IMR-90 (cell line): ENCODE measurements at regions not wholly inside any gene's neighbourhood (a gene's known extent, or its start where the extent isn't known, plus 50 kb on each side); places are given as distances from the start of the nearest gene placed in this dataset.

Source experiments
- ATAC-seq: fragments of 200-7000 bp; cut with Tn5 transposase; 2 replicates; pipeline ENCODE4 v1.9.1; 2020; ENCODE audit warnings: low read depth, mild to moderate bottlenecking, moderate library complexity
- BruUV-seq: library from RNA; stranded (reverse); fragments of 400-500 nt; replicated peaks from 2 replicates; lab custom pipeline; 2021; lab: Mats Ljungman, UMichigan
- CTCF ChIA-PET: fragments of 300-600 bp; formaldehyde crosslinking; extraction: SDS; loops from one replicate; lab custom pipeline; 2021; ENCODE audit warnings: antibody characterized with exemption; lab: Yijun Ruan, JAX
- POLR2A ChIA-PET: fragments of 300-600 bp; sonication (Branson Sonifier 250); formaldehyde crosslinking; loops from one replicate; lab custom pipeline; 2022; ENCODE audit warnings: antibody characterized with exemption; ENCODE audit not compliant: unreplicated experiment; lab: Charles Lee
- DNase-seq: peaks from one replicate; pipeline ENCODE4 v3.0.0; 2013
- H2AFZ ChIP-seq: replicated peaks from 2 replicates; pipeline ENCODE3; 2013; ENCODE audit warnings: low read length, mild to moderate bottlenecking; ENCODE audit not compliant: poor library complexity
- H2AK5ac ChIP-seq: 2 replicates; pipeline ENCODE4 v1.6.1; 2013; ENCODE audit warnings: low read depth, low read length, inconsistent platforms
- H2AK9ac ChIP-seq: replicated peaks from 2 replicates; pipeline ENCODE3; 2013; ENCODE audit warnings: mild to moderate bottlenecking, low read depth, low read length, moderate library complexity; ENCODE audit not compliant: poor library complexity
- H2BK120ac ChIP-seq: 2 replicates; pipeline ENCODE4 v1.6.1; 2013; ENCODE audit warnings: low read depth, low read length, inconsistent platforms
- H2BK15ac ChIP-seq: 3 replicates; pipeline ENCODE4 v1.6.1; 2013; ENCODE audit warnings: low read depth, low read length, inconsistent platforms
- H2BK20ac ChIP-seq: 2 replicates; pipeline ENCODE4 v1.6.1; 2013; ENCODE audit warnings: low read depth, mild to moderate bottlenecking, inconsistent platforms, low read length, moderate library complexity
- H2BK5ac ChIP-seq: 2 replicates; pipeline ENCODE4 v1.6.1; 2013; ENCODE audit warnings: mild to moderate bottlenecking, low read depth, low read length, inconsistent platforms; ENCODE audit not compliant: poor library complexity, severe bottlenecking
- H3K14ac ChIP-seq: replicated peaks from 2 replicates; pipeline ENCODE4 v1.6.1; 2013; ENCODE audit warnings: low read depth, low read length, inconsistent platforms
- H3K18ac ChIP-seq: 2 replicates; pipeline ENCODE4 v1.6.1; 2013; ENCODE audit warnings: low read depth, low read length, control low read depth
- H3K23ac ChIP-seq: 2 replicates; pipeline ENCODE4 v1.6.1; 2013; ENCODE audit warnings: low read depth, low read length, inconsistent platforms
- H3K27ac ChIP-seq: 2 replicates; pipeline ENCODE4 v1.5.1; 2013; ENCODE audit warnings: mild to moderate bottlenecking, control low read depth, low read length; ENCODE audit not compliant: insufficient read depth
- H3K27me3 ChIP-seq: 2 replicates; pipeline ENCODE4 v1.6.1; 2013; ENCODE audit warnings: low read length; ENCODE audit not compliant: control insufficient read depth, insufficient read depth
- H3K36me3 ChIP-seq: 2 replicates; pipeline ENCODE4 v1.6.1; 2013; ENCODE audit warnings: low read length, mixed read lengths; ENCODE audit not compliant: control insufficient read depth, insufficient read depth
- H3K4ac ChIP-seq: 2 replicates; pipeline ENCODE4 v1.6.1; 2013; ENCODE audit warnings: low read depth, low read length, inconsistent platforms
- H3K4me1 ChIP-seq: 2 replicates; pipeline ENCODE4 v1.6.1; 2013; ENCODE audit warnings: low read length, mixed read lengths; ENCODE audit not compliant: control insufficient read depth, insufficient read depth
- H3K4me2 ChIP-seq: 2 replicates; pipeline ENCODE4 v1.6.1; 2013; ENCODE audit warnings: low read depth, mild to moderate bottlenecking, control low read depth, low read length, moderate library complexity
- H3K4me3 ChIP-seq: 2 replicates; pipeline ENCODE4 v1.5.1; 2013; ENCODE audit warnings: low read depth, mild to moderate bottlenecking, control low read depth, low read length, moderate library complexity; ENCODE audit not compliant: insufficient read depth
- H3K56ac ChIP-seq: 2 replicates; pipeline ENCODE4 v1.6.1; 2013; ENCODE audit warnings: low read length, inconsistent platforms; ENCODE audit not compliant: insufficient read depth; ENCODE audit errors: extremely low read depth
- H3K79me1 ChIP-seq, 2 experiments: 2 replicates each; pipeline ENCODE4 v1.6.1; 2013; ENCODE audit warnings: low read length in 2 of 2, inconsistent platforms in 1 of 2, low read depth in 1 of 2
- H3K9ac ChIP-seq: 2 replicates; pipeline ENCODE4 v1.6.1; 2013; ENCODE audit warnings: low read depth, low read length, control low read depth
- H3K9me1 ChIP-seq: 2 replicates; pipeline ENCODE4 v1.6.1; 2013; ENCODE audit warnings: low read length, inconsistent platforms; ENCODE audit not compliant: insufficient read depth
- H3K9me3 ChIP-seq: 2 replicates; pipeline ENCODE4 v1.6.1; 2013; ENCODE audit warnings: low read length; ENCODE audit not compliant: control insufficient read depth, insufficient read depth
- H4K20me1 ChIP-seq: 2 replicates; pipeline ENCODE4 v1.6.1; 2013; ENCODE audit warnings: low read length, inconsistent platforms; ENCODE audit not compliant: insufficient read depth
- H4K5ac ChIP-seq: 2 replicates; pipeline ENCODE4 v1.6.1; 2013; ENCODE audit warnings: mild to moderate bottlenecking, low read depth, low read length, control low read depth
- H4K8ac ChIP-seq, 2 experiments: 2 replicates each; pipeline ENCODE4 v1.6.1; 2013; ENCODE audit warnings: low read depth in 2 of 2, low read length in 2 of 2, control low read depth in 1 of 2, inconsistent platforms in 1 of 2
- H4K91ac ChIP-seq: 2 replicates; pipeline ENCODE4 v1.6.1; 2013; ENCODE audit warnings: low read depth, low read length, inconsistent platforms; ENCODE audit not compliant: insufficient read depth
- BHLHE40 ChIP-seq: fragments of 150-350 bp; IDR thresholded peaks from 2 replicates; pipeline ENCODE4 v1.6.1; 2016; ENCODE audit warnings: mild to moderate bottlenecking, low read depth, low read length
- CHD1 ChIP-seq: IDR thresholded peaks from 2 replicates; pipeline ENCODE4 v1.6.1; 2012; ENCODE audit warnings: low read depth, low read length, improper control_type of control experiment
- FOS ChIP-seq: fragments of 150-350 bp; IDR thresholded peaks from 2 replicates; pipeline ENCODE4 v1.6.1; 2016; ENCODE audit warnings: low read depth, low read length
- MAZ ChIP-seq: IDR thresholded peaks from 2 replicates; pipeline ENCODE4 v1.6.1; 2012; ENCODE audit warnings: low read depth, mild to moderate bottlenecking, low read length, improper control_type of control experiment, moderate library complexity, borderline replicate concordance
- MXI1 ChIP-seq: IDR thresholded peaks from 2 replicates; pipeline ENCODE4 v1.6.1; 2012; ENCODE audit warnings: low read depth, mild to moderate bottlenecking, low read length, moderate library complexity, borderline replicate concordance
- NFE2L2 ChIP-seq: fragments of 150-350 bp; IDR thresholded peaks from 2 replicates; pipeline ENCODE4 v1.6.1; 2016; ENCODE audit warnings: low read depth, mild to moderate bottlenecking, low read length
- POLR2A ChIP-seq: IDR thresholded peaks from 2 replicates; pipeline ENCODE4 v1.6.1; 2012; ENCODE audit warnings: mild to moderate bottlenecking, low read depth, low read length
- RFX5 ChIP-seq: IDR thresholded peaks from 2 replicates; pipeline ENCODE4 v1.8.0; 2012; ENCODE audit warnings: low read depth, mild to moderate bottlenecking, low read length, moderate library complexity
- WGBS, 2 experiments: methylation state at CpG; one replicate each; pipeline versions ENCODE4 v1.1.5 to v1.1.7; 2013; ENCODE audit warnings: missing lambda C conversion rate in 2 of 2; ENCODE audit not compliant: insufficient read length in 1 of 2; ENCODE audit errors: extremely low coverage in 2 of 2; 5-methylcytosine and 5-hydroxymethylcytosine counted together
- dilution Hi-C: fragments of 300-500 bp; cut with HindIII; formaldehyde crosslinking; loops from one replicate; pipeline ENCODE4 v1.14.3; 2018; ENCODE audit warnings: low sequenced_read_pairs; ENCODE audit not compliant: unreplicated experiment
- in situ Hi-C: fragments of 300-500 bp; cut with MboI; formaldehyde crosslinking; loops from 3 replicates; pipeline ENCODE4 v1.14.3; 2019; ENCODE audit warnings: low sequenced_read_pairs, inconsistent platforms, mixed read lengths
- intact Hi-C: fragments of 100-400 bp; cut with micrococcal nuclease; formaldehyde crosslinking; loops from 2 replicates; pipeline ENCODE4 v1.10.0; 2022
- TF ChIP-seq, protein P1 (sequence below): conservative IDR thresholded peaks from 2 replicates; pipeline ENCODE4 v1.5.1; 2012; ENCODE audit warnings: mild to moderate bottlenecking, low read depth, low read length, improper control_type of control experiment
- TF ChIP-seq, protein P2 (sequence below): fragments of 150-350 bp; IDR thresholded peaks from 2 replicates; pipeline ENCODE4 v1.6.1; 2017; ENCODE audit warnings: mild to moderate bottlenecking, antibody characterized with exemption, low read length, low read depth
- TF ChIP-seq, protein P3 (sequence below): fragments of 150-350 bp; IDR thresholded peaks from 2 replicates; pipeline ENCODE4 v1.6.1; 2016; ENCODE audit warnings: low read depth, mild to moderate bottlenecking, low read length, moderate library complexity, borderline replicate concordance

DNA sequence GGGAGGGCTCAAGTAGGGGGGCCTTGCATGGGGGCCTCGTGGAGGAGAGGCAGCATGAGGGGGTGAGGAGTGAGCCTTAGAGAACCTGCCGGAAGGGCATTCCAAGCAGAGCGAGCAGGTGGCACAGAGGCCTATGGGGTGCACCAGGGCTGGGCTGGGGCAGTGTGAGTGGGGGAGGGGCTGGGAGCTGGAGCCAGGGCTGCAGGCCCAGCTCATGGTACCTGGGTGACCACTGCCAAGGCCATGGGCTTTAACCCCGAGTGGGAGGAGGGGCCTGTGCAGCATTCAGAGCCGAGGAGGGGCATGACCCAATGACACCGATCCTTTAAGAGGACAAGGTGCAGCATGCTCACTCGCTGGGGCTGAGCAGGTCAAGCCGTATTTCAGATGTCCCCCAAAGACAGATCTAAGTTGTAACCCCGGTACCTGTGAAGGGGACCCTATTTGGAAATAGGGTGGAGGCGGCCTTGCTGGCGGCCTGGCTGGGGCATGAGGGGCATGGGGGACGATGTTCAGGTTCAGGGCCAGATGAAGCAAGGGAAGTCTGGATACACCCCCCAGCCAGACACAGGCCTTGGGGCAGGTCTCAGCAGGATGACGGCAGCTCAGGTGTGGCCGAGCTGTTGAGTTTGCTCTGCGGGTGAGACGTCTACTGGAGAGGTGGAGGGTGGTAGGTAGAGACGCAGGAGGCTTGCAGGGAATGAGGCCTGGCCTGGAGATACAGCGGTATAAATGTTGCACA lies 137.0 kb downstream of the CPZ start:
- Histone ChIP-seq H2AFZ (no peak overlapping the region), H2BK15ac (no peak overlapping the region), H3K4me1 (no peaks in the 10 kb centered on the region), H4K20me1 (no peaks in the 10 kb centered on the region), H3K9ac (no peak overlapping the region), H3K9me3 (peaks cover 4% of the 10 kb centered on the region; the same call in 1 of the 2 replicates), H3K4me3 (no peak overlapping the region), H4K91ac (no peak overlapping the region), H4K8ac (no peak overlapping the region), H4K5ac (no peak overlapping the region), H3K18ac (no peak overlapping the region), H2BK120ac (no peak overlapping the region), H3K36me3 (no peaks in the 10 kb centered on the region), H2AK5ac (no peak overlapping the region), H3K27me3 (peaks cover 2% of the 10 kb centered on the region; the same call in 1 of the 2 replicates), H3K56ac (no peak overlapping the region), H3K4me2 (no peak overlapping the region), H2AK9ac (no peak overlapping the region), H3K79me1 (no peaks in the 10 kb centered on the region), H2BK20ac (no peak overlapping the region), H3K14ac (no peak overlapping the region), H3K4ac (no peak overlapping the region), H3K27ac (no peak overlapping the region), H3K23ac (no peak overlapping the region), H3K9me1 (no peaks in the 10 kb centered on the region), H2BK5ac (no peak overlapping the region)
- TF ChIP-seq, protein P1, sequence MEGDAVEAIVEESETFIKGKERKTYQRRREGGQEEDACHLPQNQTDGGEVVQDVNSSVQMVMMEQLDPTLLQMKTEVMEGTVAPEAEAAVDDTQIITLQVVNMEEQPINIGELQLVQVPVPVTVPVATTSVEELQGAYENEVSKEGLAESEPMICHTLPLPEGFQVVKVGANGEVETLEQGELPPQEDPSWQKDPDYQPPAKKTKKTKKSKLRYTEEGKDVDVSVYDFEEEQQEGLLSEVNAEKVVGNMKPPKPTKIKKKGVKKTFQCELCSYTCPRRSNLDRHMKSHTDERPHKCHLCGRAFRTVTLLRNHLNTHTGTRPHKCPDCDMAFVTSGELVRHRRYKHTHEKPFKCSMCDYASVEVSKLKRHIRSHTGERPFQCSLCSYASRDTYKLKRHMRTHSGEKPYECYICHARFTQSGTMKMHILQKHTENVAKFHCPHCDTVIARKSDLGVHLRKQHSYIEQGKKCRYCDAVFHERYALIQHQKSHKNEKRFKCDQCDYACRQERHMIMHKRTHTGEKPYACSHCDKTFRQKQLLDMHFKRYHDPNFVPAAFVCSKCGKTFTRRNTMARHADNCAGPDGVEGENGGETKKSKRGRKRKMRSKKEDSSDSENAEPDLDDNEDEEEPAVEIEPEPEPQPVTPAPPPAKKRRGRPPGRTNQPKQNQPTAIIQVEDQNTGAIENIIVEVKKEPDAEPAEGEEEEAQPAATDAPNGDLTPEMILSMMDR, result no peak
- TF ChIP-seq POLR2A, result no peak
- TF ChIP-seq, protein P2, sequence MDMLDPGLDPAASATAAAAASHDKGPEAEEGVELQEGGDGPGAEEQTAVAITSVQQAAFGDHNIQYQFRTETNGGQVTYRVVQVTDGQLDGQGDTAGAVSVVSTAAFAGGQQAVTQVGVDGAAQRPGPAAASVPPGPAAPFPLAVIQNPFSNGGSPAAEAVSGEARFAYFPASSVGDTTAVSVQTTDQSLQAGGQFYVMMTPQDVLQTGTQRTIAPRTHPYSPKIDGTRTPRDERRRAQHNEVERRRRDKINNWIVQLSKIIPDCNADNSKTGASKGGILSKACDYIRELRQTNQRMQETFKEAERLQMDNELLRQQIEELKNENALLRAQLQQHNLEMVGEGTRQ, result no peak
- TF ChIP-seq MAZ, result no peak
- TF ChIP-seq CHD1, result no peak
- no peak for TF ChIP-seq FOS
- TF ChIP-seq, protein P3, sequence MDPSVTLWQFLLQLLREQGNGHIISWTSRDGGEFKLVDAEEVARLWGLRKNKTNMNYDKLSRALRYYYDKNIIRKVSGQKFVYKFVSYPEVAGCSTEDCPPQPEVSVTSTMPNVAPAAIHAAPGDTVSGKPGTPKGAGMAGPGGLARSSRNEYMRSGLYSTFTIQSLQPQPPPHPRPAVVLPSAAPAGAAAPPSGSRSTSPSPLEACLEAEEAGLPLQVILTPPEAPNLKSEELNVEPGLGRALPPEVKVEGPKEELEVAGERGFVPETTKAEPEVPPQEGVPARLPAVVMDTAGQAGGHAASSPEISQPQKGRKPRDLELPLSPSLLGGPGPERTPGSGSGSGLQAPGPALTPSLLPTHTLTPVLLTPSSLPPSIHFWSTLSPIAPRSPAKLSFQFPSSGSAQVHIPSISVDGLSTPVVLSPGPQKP, result no peak
- no peak for TF ChIP-seq RFX5
- no peak for TF ChIP-seq BHLHE40
- no peak for TF ChIP-seq MXI1
- TF ChIP-seq NFE2L2, result no peak
- dilution Hi-C loops, result no loop called here
- WGBS, 2 experiments, result 78% methylated on average over 10 of the region's 18 CpGs; no CpG with 5 or more reads in 1 of the 2 experiments
- intact Hi-C loops, result no loop called here
- DNase-seq (no peak), ATAC-seq (no peak)
- BruUV-seq, result no TSS peak
- in situ Hi-C loops, result no loop called here
- CTCF ChIA-PET, result no interaction called here
- POLR2A ChIA-PET, result no interaction called here
